IMR-90 (cell line): ENCODE measurements at regions not wholly inside any gene's neighbourhood (a gene's known extent, or its start where the extent isn't known, plus 50 kb on each side); places are given as distances from the start of the nearest gene placed in this dataset.

Experiments
- ATAC-seq: fragments of 200-7000 bp; cut with Tn5 transposase; 2 replicates; pipeline ENCODE4 v1.9.1; 2020; ENCODE audit warnings: low read depth, mild to moderate bottlenecking, moderate library complexity
- BruUV-seq: library from RNA; stranded (reverse); fragments of 400-500 nt; replicated peaks from 2 replicates; lab custom pipeline; 2021; lab: Mats Ljungman, UMichigan
- CTCF ChIA-PET: fragments of 300-600 bp; formaldehyde crosslinking; extraction: SDS; loops from one replicate; lab custom pipeline; 2021; ENCODE audit warnings: antibody characterized with exemption; lab: Yijun Ruan, JAX
- POLR2A ChIA-PET: fragments of 300-600 bp; sonication (Branson Sonifier 250); formaldehyde crosslinking; loops from one replicate; lab custom pipeline; 2022; ENCODE audit warnings: antibody characterized with exemption; ENCODE audit not compliant: unreplicated experiment; lab: Charles Lee
- DNase-seq: peaks from one replicate; pipeline ENCODE4 v3.0.0; 2013
- H2AFZ ChIP-seq: replicated peaks from 2 replicates; pipeline ENCODE3; 2013; ENCODE audit warnings: low read length, mild to moderate bottlenecking; ENCODE audit not compliant: poor library complexity
- H2AK5ac ChIP-seq: 2 replicates; pipeline ENCODE4 v1.6.1; 2013; ENCODE audit warnings: low read depth, low read length, inconsistent platforms
- H2AK9ac ChIP-seq: replicated peaks from 2 replicates; pipeline ENCODE3; 2013; ENCODE audit warnings: mild to moderate bottlenecking, low read depth, low read length, moderate library complexity; ENCODE audit not compliant: poor library complexity
- H2BK120ac ChIP-seq: 2 replicates; pipeline ENCODE4 v1.6.1; 2013; ENCODE audit warnings: low read depth, low read length, inconsistent platforms
- H2BK15ac ChIP-seq: 3 replicates; pipeline ENCODE4 v1.6.1; 2013; ENCODE audit warnings: low read depth, low read length, inconsistent platforms
- H2BK20ac ChIP-seq: 2 replicates; pipeline ENCODE4 v1.6.1; 2013; ENCODE audit warnings: low read depth, mild to moderate bottlenecking, inconsistent platforms, low read length, moderate library complexity
- H2BK5ac ChIP-seq: 2 replicates; pipeline ENCODE4 v1.6.1; 2013; ENCODE audit warnings: mild to moderate bottlenecking, low read depth, low read length, inconsistent platforms; ENCODE audit not compliant: poor library complexity, severe bottlenecking
- H3K14ac ChIP-seq: replicated peaks from 2 replicates; pipeline ENCODE4 v1.6.1; 2013; ENCODE audit warnings: low read depth, low read length, inconsistent platforms
- H3K18ac ChIP-seq: 2 replicates; pipeline ENCODE4 v1.6.1; 2013; ENCODE audit warnings: low read depth, low read length, control low read depth
- H3K23ac ChIP-seq: 2 replicates; pipeline ENCODE4 v1.6.1; 2013; ENCODE audit warnings: low read depth, low read length, inconsistent platforms
- H3K27ac ChIP-seq: 2 replicates; pipeline ENCODE4 v1.5.1; 2013; ENCODE audit warnings: mild to moderate bottlenecking, control low read depth, low read length; ENCODE audit not compliant: insufficient read depth
- H3K27me3 ChIP-seq: 2 replicates; pipeline ENCODE4 v1.6.1; 2013; ENCODE audit warnings: low read length; ENCODE audit not compliant: control insufficient read depth, insufficient read depth
- H3K36me3 ChIP-seq: 2 replicates; pipeline ENCODE4 v1.6.1; 2013; ENCODE audit warnings: low read length, mixed read lengths; ENCODE audit not compliant: control insufficient read depth, insufficient read depth
- H3K4ac ChIP-seq: 2 replicates; pipeline ENCODE4 v1.6.1; 2013; ENCODE audit warnings: low read depth, low read length, inconsistent platforms
- H3K4me1 ChIP-seq: 2 replicates; pipeline ENCODE4 v1.6.1; 2013; ENCODE audit warnings: low read length, mixed read lengths; ENCODE audit not compliant: control insufficient read depth, insufficient read depth
- H3K4me2 ChIP-seq: 2 replicates; pipeline ENCODE4 v1.6.1; 2013; ENCODE audit warnings: low read depth, mild to moderate bottlenecking, control low read depth, low read length, moderate library complexity
- H3K4me3 ChIP-seq: 2 replicates; pipeline ENCODE4 v1.5.1; 2013; ENCODE audit warnings: low read depth, mild to moderate bottlenecking, control low read depth, low read length, moderate library complexity; ENCODE audit not compliant: insufficient read depth
- H3K56ac ChIP-seq: 2 replicates; pipeline ENCODE4 v1.6.1; 2013; ENCODE audit warnings: low read length, inconsistent platforms; ENCODE audit not compliant: insufficient read depth; ENCODE audit errors: extremely low read depth
- H3K79me1 ChIP-seq, 2 experiments: 2 replicates each; pipeline ENCODE4 v1.6.1; 2013; ENCODE audit warnings: low read length in 2 of 2, inconsistent platforms in 1 of 2, low read depth in 1 of 2
- H3K9ac ChIP-seq: 2 replicates; pipeline ENCODE4 v1.6.1; 2013; ENCODE audit warnings: low read depth, low read length, control low read depth
- H3K9me1 ChIP-seq: 2 replicates; pipeline ENCODE4 v1.6.1; 2013; ENCODE audit warnings: low read length, inconsistent platforms; ENCODE audit not compliant: insufficient read depth
- H3K9me3 ChIP-seq: 2 replicates; pipeline ENCODE4 v1.6.1; 2013; ENCODE audit warnings: low read length; ENCODE audit not compliant: control insufficient read depth, insufficient read depth
- H4K20me1 ChIP-seq: 2 replicates; pipeline ENCODE4 v1.6.1; 2013; ENCODE audit warnings: low read length, inconsistent platforms; ENCODE audit not compliant: insufficient read depth
- H4K5ac ChIP-seq: 2 replicates; pipeline ENCODE4 v1.6.1; 2013; ENCODE audit warnings: mild to moderate bottlenecking, low read depth, low read length, control low read depth
- H4K8ac ChIP-seq, 2 experiments: 2 replicates each; pipeline ENCODE4 v1.6.1; 2013; ENCODE audit warnings: low read depth in 2 of 2, low read length in 2 of 2, control low read depth in 1 of 2, inconsistent platforms in 1 of 2
- H4K91ac ChIP-seq: 2 replicates; pipeline ENCODE4 v1.6.1; 2013; ENCODE audit warnings: low read depth, low read length, inconsistent platforms; ENCODE audit not compliant: insufficient read depth
- BHLHE40 ChIP-seq: fragments of 150-350 bp; IDR thresholded peaks from 2 replicates; pipeline ENCODE4 v1.6.1; 2016; ENCODE audit warnings: mild to moderate bottlenecking, low read depth, low read length
- CEBPB ChIP-seq: IDR thresholded peaks from 2 replicates; pipeline ENCODE4 v1.6.1; 2012; ENCODE audit warnings: low read depth, low read length, improper control_type of control experiment
- CTCF ChIP-seq: conservative IDR thresholded peaks from 2 replicates; pipeline ENCODE4 v1.5.1; 2012; ENCODE audit warnings: mild to moderate bottlenecking, low read depth, low read length, improper control_type of control experiment
- MAFK ChIP-seq: IDR thresholded peaks from 2 replicates; pipeline ENCODE4 v1.6.1; 2012; ENCODE audit warnings: low read depth, low read length, improper control_type of control experiment
- MAZ ChIP-seq: IDR thresholded peaks from 2 replicates; pipeline ENCODE4 v1.6.1; 2012; ENCODE audit warnings: low read depth, mild to moderate bottlenecking, low read length, improper control_type of control experiment, moderate library complexity, borderline replicate concordance
- NFE2L2 ChIP-seq: fragments of 150-350 bp; IDR thresholded peaks from 2 replicates; pipeline ENCODE4 v1.6.1; 2016; ENCODE audit warnings: low read depth, mild to moderate bottlenecking, low read length
- POLR2A ChIP-seq: IDR thresholded peaks from 2 replicates; pipeline ENCODE4 v1.6.1; 2012; ENCODE audit warnings: mild to moderate bottlenecking, low read depth, low read length
- RAD21 ChIP-seq: IDR thresholded peaks from 2 replicates; pipeline ENCODE4 v1.6.1; 2012; ENCODE audit warnings: low read length, improper control_type of control experiment
- WGBS, 2 experiments: methylation state at CpG; one replicate each; pipeline versions ENCODE4 v1.1.5 to v1.1.7; 2013; ENCODE audit warnings: missing lambda C conversion rate in 2 of 2; ENCODE audit not compliant: insufficient read length in 1 of 2; ENCODE audit errors: extremely low coverage in 2 of 2; 5-methylcytosine and 5-hydroxymethylcytosine counted together
- dilution Hi-C: fragments of 300-500 bp; cut with HindIII; formaldehyde crosslinking; loops from one replicate; pipeline ENCODE4 v1.14.3; 2018; ENCODE audit warnings: low sequenced_read_pairs; ENCODE audit not compliant: unreplicated experiment
- in situ Hi-C: fragments of 300-500 bp; cut with MboI; formaldehyde crosslinking; loops from 3 replicates; pipeline ENCODE4 v1.14.3; 2019; ENCODE audit warnings: low sequenced_read_pairs, inconsistent platforms, mixed read lengths
- intact Hi-C: fragments of 100-400 bp; cut with micrococcal nuclease; formaldehyde crosslinking; loops from 2 replicates; pipeline ENCODE4 v1.10.0; 2022

GRCh38 chr9:118366228-118366627, 662.0 kb downstream of the TLR4 start:
- no peak overlapping the region for H3K23ac ChIP-seq
- H3K56ac ChIP-seq: no peak overlapping the region
- peaks cover 20% of the 10 kb centered on the region for H3K9me3 ChIP-seq
- TF ChIP-seq NFE2L2 (no peak), CTCF (no peak), MAFK (no peak), BHLHE40 (no peak), CEBPB (no peak), POLR2A (no peak), RAD21 (no peak), MAZ (no peak)
- H3K36me3 ChIP-seq: no peaks in the 10 kb centered on the region
- no peak overlapping the region for H2BK20ac ChIP-seq
- no peak overlapping the region for H3K4me3 ChIP-seq
- H3K9me1 ChIP-seq: no peaks in the 10 kb centered on the region
- no peak overlapping the region for H2AFZ ChIP-seq
- H4K91ac ChIP-seq: no peak overlapping the region
- H3K4me2 ChIP-seq: no peak overlapping the region
- no peak overlapping the region for H3K4ac ChIP-seq
- DNase-seq: no peak
- no peak overlapping the region for H2BK120ac ChIP-seq
- H3K27me3 ChIP-seq: no peaks in the 10 kb centered on the region
- no peak overlapping the region for H2AK5ac ChIP-seq
- no peaks in the 10 kb centered on the region for H4K20me1 ChIP-seq
- H2BK5ac ChIP-seq: no peak overlapping the region
- no peak overlapping the region for H3K14ac ChIP-seq
- H2BK15ac ChIP-seq: no peak overlapping the region
- H2AK9ac ChIP-seq: no peak overlapping the region
- H3K27ac ChIP-seq: no peak overlapping the region
- ChIA-PET CTCF (interaction anchor here (1.0 kb wide), 1 partner anchor 13 kb away, joined by 3 read pairs; no protein-coding TSS in a partner anchor), POLR2A (no interaction called here)
- intact Hi-C loops (no loop called here), in situ Hi-C loops (no loop called here), dilution Hi-C loops (no loop called here)
- no CpG with 5 or more reads among the region's 2 CpGs for WGBS, 2 experiments
- no peak overlapping the region for H3K9ac ChIP-seq
- BruUV-seq: no TSS peak
- H4K5ac ChIP-seq: no peak overlapping the region
- no peak for ATAC-seq
- H3K18ac ChIP-seq: no peak overlapping the region
- H3K4me1 ChIP-seq: no peaks in the 10 kb centered on the region
- H3K79me1 ChIP-seq: no peaks in the 10 kb centered on the region
- no peak overlapping the region for H4K8ac ChIP-seq
